Testis (tissue), 2 donors: ENCODE measurements at regions not wholly inside any gene's neighbourhood (a gene's known extent, or its start where the extent isn't known, plus 50 kb on each side); places are given as distances from the start of the nearest gene placed in this dataset.
A peak's percentile ranks its signal among the peaks of the same experiment; 100 is the strongest.
"Not testable (repeated sequence)": the region's sequence is repeated elsewhere in the genome, so short reads cannot be mapped to it uniquely, and the experiment has no call there.

Source experiments
- DNase-seq: peaks from one replicate; pipeline ENCODE4 v3.0.0-alpha.2; 2019
- H3K27ac ChIP-seq, 2 donors: fragments of 200-600 bp; sonication (generic); one replicate each; pipeline ENCODE4 v1.5.1; 2019
- H3K27me3 ChIP-seq: fragments of 200-600 bp; sonication (generic); one replicate; pipeline ENCODE4 v1.5.1; 2019
- H3K36me3 ChIP-seq: fragments of 200-600 bp; sonication (generic); one replicate; pipeline ENCODE4 v1.5.1; 2017; ENCODE audit warnings: low read depth; ENCODE audit errors: missing control alignments
- H3K4me1 ChIP-seq: fragments of 200-600 bp; sonication (generic); one replicate; pipeline ENCODE4 v1.5.1; 2019
- H3K4me3 ChIP-seq, 2 donors: fragments of 200-600 bp; sonication (generic); one replicate each; pipeline ENCODE4 v1.5.1; 2017 to 2019
- H3K9me3 ChIP-seq: fragments of 200-600 bp; sonication (generic); one replicate; pipeline ENCODE4 v1.5.1; 2017
- CTCF ChIP-seq, 3 experiments: fragments of 450-650 bp in 2 of 3; fragments of 200-600 bp in 1 of 3; sonication (generic) in 1 of 3; IDR thresholded peaks; one replicate each; pipeline ENCODE4 v1.5.1; 2016 to 2019; ENCODE audit warnings: antibody characterized with exemption in 3 of 3, mild to moderate bottlenecking in 2 of 3, moderate library complexity in 1 of 3
- POLR2A ChIP-seq: fragments of 450-650 bp; IDR thresholded peaks from one replicate; pipeline ENCODE4 v1.6.1; 2017; ENCODE audit warnings: antibody characterized with exemption, mild to moderate bottlenecking, moderate library complexity
- WGBS, 2 donors: methylation state at CpG; one replicate each; pipeline ENCODE4 v1.1.5; 2018; 5-methylcytosine and 5-hydroxymethylcytosine counted together
- intact Hi-C: fragments of 100-400 bp; cut with DNase I; formaldehyde crosslinking; loops from one replicate; pipeline ENCODE4 v1.15.1; 2023; ENCODE audit warnings: low total_unique reads

DNA sequence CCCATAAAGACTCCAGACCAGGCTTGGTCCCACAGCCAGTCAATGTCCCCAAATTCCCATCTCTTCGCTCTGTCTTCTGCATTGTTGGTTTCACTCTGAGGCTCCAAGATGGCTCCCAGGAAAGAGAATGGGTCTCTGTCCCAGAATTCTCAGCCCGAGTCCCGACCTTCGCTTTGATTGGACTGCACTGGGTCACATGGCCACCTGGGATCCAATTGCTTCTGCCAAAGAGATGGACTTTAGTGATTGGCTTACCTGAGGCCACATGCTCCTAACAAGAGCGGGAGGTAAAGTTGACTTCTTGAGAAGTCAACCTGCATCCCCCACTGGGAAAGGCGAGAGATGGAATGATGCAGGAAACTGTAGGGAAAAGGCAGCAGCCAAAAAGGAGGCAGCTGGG, 104.7 kb upstream of the PMEPA1 start:
- Histone ChIP-seq H3K27me3 (no peaks in the 10 kb centered on the region), H3K4me1 (no peaks in the 10 kb centered on the region), H3K27ac (no peak overlapping the region), H3K9me3 (no peaks in the 10 kb centered on the region), H3K4me3 (peak overlapping the region in 1 of 2 donors; percentile 40), H3K36me3 (no peaks in the 10 kb centered on the region)
- intact Hi-C loops = no loop called here
- WGBS, 2 donors = 81 to 88% methylated on average over 6 of the region's 6 CpGs
- TF ChIP-seq CTCF (IDR thresholded peaks at IDR 0.05) (no peak), POLR2A (no peak)
- peak; percentile 55 for DNase-seq

DNA sequence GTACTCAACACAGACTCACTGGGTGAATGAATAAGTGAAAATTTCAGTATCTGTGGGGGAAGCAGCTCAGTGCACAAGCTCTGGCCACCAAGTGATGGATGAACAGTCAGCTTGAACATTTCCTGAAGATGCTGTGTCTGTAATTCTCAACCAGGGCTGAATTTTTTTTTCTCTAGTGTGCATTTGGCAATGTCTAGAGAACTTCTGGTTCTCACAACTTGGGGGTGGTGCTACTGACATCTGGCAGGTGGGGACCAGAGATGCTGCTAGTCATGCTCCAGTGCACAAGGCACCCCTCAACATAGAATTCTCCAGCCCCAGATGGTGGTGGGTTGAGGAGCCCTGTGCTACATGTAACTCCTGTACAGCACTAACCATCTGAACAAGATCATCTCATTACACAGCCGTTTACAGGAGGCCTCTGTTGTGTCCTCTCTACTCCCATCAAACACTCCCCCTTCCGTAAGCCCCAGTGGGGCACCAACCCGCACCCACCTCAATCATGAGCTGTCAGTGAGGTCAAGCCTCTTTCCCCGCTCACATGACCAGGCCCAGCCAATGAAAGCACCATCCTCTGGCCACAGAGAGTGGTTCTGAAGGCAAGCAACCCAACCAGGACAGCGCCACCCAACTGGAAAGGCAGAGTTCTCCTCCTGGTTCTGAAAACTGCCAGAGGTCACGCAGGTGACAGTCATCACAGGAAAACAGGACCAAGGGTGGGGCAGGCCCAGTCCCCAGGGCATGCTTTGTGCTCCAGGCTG, 103.9 kb upstream of the PMEPA1 start:
- intact Hi-C loops = no loop called here
- WGBS, 2 donors = 70 to 74% methylated on average over 4 to 6 of the region's 6 CpGs
- no peak for DNase-seq

DNA sequence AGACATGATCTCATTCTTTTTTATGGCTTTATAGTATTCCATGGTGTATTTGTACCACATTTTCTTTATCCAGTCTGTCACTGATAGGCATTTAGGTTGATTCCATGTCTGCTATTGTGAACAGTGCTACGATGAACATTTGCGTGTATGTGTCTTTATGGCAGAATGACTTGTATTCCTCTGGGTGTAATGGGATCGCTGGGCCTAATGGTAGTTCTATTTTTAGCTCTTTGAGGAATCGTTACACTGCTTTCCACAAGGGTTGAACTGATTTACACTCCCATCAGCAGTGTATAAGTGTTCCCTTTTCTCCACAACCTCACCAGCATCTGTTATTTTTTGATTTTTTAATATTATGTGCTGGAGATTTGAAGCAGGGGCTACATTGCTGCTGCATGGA, 102.8 kb upstream of the PMEPA1 start:
- DNase-seq, H3K36me3 ChIP-seq, H3K27me3 ChIP-seq, H3K4me3 ChIP-seq, intact Hi-C loops, H3K27ac ChIP-seq, H3K9me3 ChIP-seq, H3K4me1 ChIP-seq: not testable (repeated sequence)
- 81 to 84% methylated on average over 4 of the region's 4 CpGs for WGBS, 2 donors

More for the DNA sequence above, 103.9 kb upstream of the PMEPA1 start:
- H3K4me1 ChIP-seq = no peaks in the 10 kb centered on the region
- H3K4me3 ChIP-seq = peak overlapping the region in 1 of 2 donors; percentile 40
- no peak for TF ChIP-seq POLR2A
- no peak for TF ChIP-seq CTCF (IDR thresholded peaks at IDR 0.05)
- H3K36me3 ChIP-seq = no peaks in the 10 kb centered on the region
- no peaks in the 10 kb centered on the region for H3K27me3 ChIP-seq
- no peaks in the 10 kb centered on the region for H3K9me3 ChIP-seq
- no peak overlapping the region for H3K27ac ChIP-seq

- no peaks in the 10 kb centered on the region for H3K9me3 ChIP-seq
- 31 to 40% methylated on average over 8 to 9 of the region's 9 CpGs for WGBS, 2 donors
- intact Hi-C loops = no loop called here
- DNase-seq = no peak
- no peak overlapping the region for H3K4me3 ChIP-seq
- TF ChIP-seq POLR2A (no peak), CTCF (IDR thresholded peaks at IDR 0.05) (no peak)
- H3K27ac ChIP-seq = no peak overlapping the region
- H3K4me1 ChIP-seq = no peaks in the 10 kb centered on the region
- no peaks in the 10 kb centered on the region for H3K36me3 ChIP-seq
- no peaks in the 10 kb centered on the region for H3K27me3 ChIP-seq
Observed at GRCh38 chr20:57811374-57812020, 101.7 kb upstream of the PMEPA1 start.

DNA sequence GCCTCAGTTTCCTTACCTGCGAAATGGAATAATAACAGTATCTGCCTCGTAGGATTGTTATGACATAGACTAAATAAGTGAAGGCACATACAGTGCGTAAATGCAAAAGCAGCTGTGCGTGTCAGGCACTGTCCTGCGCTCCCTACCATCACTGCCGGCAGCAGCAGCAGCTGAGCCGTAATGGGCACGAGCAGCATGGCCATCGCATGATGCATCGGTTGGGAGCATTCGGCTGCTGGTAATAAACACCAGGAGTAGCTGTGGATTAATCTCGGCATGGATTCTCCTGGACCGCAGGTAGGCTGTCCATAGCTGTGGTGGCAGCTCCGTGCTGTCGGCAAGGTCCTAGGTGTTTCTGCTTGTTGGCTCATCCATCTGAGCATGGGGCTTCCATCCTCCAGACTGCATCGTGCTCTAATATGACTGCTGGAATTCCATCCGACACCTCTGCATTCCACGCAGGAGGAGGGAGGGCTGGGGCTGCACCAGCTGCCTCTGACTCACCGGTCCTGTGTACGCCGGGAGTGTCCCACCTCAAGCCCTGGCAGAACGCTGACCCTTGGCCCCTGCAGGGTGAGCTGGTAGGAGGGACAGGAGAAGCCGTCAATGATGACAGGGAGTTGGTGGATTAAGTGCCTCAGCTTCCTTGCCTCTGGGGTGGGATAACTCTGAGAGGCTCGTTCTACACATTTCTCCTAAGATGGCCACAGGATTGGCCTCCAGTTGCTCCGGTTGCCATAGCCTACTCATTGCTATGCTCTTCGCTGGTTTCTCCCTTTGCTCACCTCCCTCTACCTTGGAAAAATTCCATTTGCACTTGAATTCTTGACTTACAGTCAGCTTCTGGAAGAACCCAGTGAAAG, 100.9 kb upstream of the PMEPA1 start:
- H3K36me3 ChIP-seq = no peaks in the 10 kb centered on the region
- H3K4me3 ChIP-seq = no peak overlapping the region
- DNase-seq = no peak
- intact Hi-C loops = no loop called here
- WGBS, 2 donors = 72 to 85% methylated on average over 15 to 26 of the region's 26 CpGs
- no peaks in the 10 kb centered on the region for H3K4me1 ChIP-seq
- no peaks in the 10 kb centered on the region for H3K9me3 ChIP-seq
- H3K27me3 ChIP-seq = no peaks in the 10 kb centered on the region
- no peak for TF ChIP-seq CTCF (IDR thresholded peaks at IDR 0.05)
- no peak for TF ChIP-seq POLR2A
- no peak overlapping the region for H3K27ac ChIP-seq
